GM19328 (cell line): ENCODE measurements at regions not wholly inside any gene's neighbourhood (a gene's known extent, or its start where the extent isn't known, plus 50 kb on each side); places are given as distances from the start of the nearest gene placed in this dataset.

Experiments
- ATAC-seq: cut with Tn5 transposase; IDR thresholded peaks from one replicate; pipeline ENCODE4 v1.9.1; 2021; ENCODE audit warnings: mild to moderate bottlenecking, moderate library complexity; ENCODE audit not compliant: unreplicated experiment

- no peak for ATAC-seq
Observed at GRCh38 chr13:40483601-40484000, 182.8 kb downstream of the FOXO1 start.

GRCh38 chr13:40484101-40484800, 182.2 kb downstream of the FOXO1 start:
- no peak for ATAC-seq

GRCh38 chr13:40484974-40485373, 181.5 kb downstream of the FOXO1 start:
- ATAC-seq = no peak

- ATAC-seq = no peak
Observed at GRCh38 chr13:40485611-40486517, 180.6 kb downstream of the FOXO1 start.

GRCh38 chr13:40486518-40487163, 179.8 kb downstream of the FOXO1 start:
- ATAC-seq = no peak

GRCh38 chr13:40488869-40489391, 177.5 kb downstream of the FOXO1 start:
- no peak for ATAC-seq

- no peak for ATAC-seq
Observed at GRCh38 chr13:40490086-40490758, 176.2 kb downstream of the FOXO1 start.

- no peak for ATAC-seq
Observed at GRCh38 chr13:40492511-40492910, 173.9 kb downstream of the FOXO1 start.

GRCh38 chr13:40494513-40494912, 171.9 kb downstream of the FOXO1 start:
- ATAC-seq = no peak

- ATAC-seq = no peak
Observed at GRCh38 chr13:40494946-40495620, 171.4 kb downstream of the FOXO1 start.

GRCh38 chr13:40495621-40496001, 170.8 kb downstream of the FOXO1 start:
- no peak for ATAC-seq

GRCh38 chr13:40496035-40496810, 170.2 kb downstream of the FOXO1 start:
- ATAC-seq = no peak

- no peak for ATAC-seq
Observed at GRCh38 chr13:40498461-40498860, 168.0 kb downstream of the FOXO1 start.

GRCh38 chr13:40502236-40502635, 164.2 kb downstream of the FOXO1 start:
- no peak for ATAC-seq

GRCh38 chr13:40503011-40503410, 163.4 kb downstream of the FOXO1 start:
- ATAC-seq = no peak

- ATAC-seq = no peak
Observed at GRCh38 chr13:40503966-40504591, 162.4 kb downstream of the FOXO1 start.

- no peak for ATAC-seq
Observed at GRCh38 chr13:40504641-40505040, 161.8 kb downstream of the FOXO1 start.

GRCh38 chr13:40505196-40505595, 161.2 kb downstream of the FOXO1 start:
- no peak for ATAC-seq
